Hindlimb muscle (tissue), 1 donor: ENCODE measurements at regions not wholly inside any gene's neighbourhood (a gene's known extent, or its start where the extent isn't known, plus 50 kb on each side); places are given as distances from the start of the nearest gene placed in this dataset.
"Not testable (repeated sequence)": the region's sequence is repeated elsewhere in the genome, so short reads cannot be mapped to it uniquely, and the experiment has no call there.

ENCODE experiments used
- DNase-seq: peaks from one replicate; pipeline ENCODE4 v3.0.0-alpha.2; 2013

- not testable (repeated sequence) for DNase-seq
Observed at GRCh38 chr2:35436893-35437292, 918.7 kb upstream of the CRIM1 start.

DNA sequence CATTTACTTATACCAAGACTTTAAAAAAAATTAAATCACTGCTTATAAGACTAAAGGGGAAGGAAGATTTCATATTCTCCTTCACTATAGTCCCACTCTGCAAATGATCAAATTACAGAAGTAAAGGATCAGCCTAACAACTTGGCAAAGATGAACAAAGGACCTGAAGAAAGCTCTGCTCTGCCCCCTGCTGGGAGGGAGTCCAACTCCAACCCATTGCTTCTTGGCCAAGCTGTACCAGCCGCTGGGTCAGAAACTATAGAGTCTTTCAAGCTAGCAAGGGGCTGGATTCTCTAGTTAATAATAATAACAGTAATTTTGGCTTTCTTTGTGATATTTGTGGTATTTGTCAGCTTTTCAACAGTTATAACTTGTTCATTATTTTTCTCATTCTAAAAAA is 927.0 kb upstream of the CRIM1 start:
- DNase-seq: no peak

DNA sequence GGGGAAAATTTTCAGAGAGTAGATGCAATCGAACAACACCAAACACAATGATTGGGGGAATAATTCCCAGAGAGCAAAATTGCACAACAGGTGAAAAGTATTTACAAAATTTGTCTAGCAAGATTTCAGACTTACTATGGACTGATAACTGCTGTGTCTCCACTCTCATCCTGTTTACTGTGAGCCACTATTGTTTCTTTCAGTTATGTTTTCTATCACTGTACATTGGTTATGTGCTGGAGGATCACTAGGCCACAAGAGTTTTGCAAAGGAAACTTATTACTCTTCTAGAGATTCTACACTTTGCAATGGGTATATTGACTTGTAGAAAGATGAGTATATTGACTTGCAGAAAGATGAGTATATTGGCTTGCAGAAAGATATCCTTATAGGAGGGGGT is 934.1 kb upstream of the CRIM1 start:
- no peak for DNase-seq

DNA sequence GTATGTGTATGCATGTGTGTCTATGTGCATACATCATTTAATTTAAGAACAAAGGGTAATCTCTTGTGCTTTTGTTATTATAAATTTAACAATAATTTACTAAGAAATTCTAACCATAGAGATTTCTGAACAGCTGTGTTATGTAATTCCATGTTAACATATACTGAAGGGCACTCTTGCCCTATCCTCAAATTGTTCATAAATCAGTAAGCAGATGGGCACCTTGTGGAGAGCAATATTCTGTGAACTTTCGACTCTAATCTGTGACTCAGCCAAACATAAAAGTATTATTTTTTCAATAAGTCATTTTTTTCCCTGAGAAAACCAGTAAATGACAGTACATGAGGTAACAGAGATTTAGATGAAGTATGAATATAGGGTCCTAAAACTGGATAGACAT is 938.3 kb upstream of the CRIM1 start:
- DNase-seq: no peak

GRCh38 chr2:35416391-35417140 is 939.0 kb upstream of the CRIM1 start:
- peak; percentile 14 for DNase-seq

DNA sequence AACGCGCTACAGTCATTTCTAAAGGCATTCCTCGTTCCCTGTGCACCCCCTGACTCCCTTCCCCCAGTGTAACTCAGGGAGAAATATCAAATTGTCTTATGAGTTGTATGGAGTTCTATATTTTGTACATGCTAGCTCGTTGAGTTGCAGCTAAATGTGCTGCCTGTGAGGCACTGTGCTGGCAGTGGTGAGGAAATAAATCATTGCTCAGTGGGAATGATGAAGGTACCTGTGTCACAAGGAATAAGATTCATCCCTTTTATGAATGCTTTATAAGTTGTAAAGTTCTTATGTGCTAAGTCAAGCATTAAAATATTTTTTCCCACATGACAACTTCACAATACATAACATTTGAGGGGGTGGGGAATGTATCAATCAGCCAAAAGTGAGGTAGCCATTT is 939.6 kb upstream of the CRIM1 start:
- DNase-seq: peak; percentile 5

DNA sequence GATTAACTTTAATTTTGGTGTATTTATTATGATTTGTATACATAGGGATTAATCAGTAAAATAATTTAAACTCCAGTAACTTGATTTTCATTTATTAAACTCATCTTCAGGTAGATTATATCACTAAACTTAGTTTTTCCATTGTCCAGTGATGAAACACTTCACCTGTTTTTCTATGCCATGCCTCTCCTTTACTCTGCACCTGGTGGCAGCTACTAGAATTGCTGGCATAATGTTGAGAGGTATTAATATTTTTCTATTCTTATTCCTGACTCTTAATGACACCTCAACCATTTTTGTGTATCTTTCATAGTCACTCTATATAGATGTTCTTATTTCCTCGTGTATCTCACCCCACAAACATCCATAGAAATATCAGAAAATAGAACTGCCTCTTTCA is 940.3 kb upstream of the CRIM1 start:
- DNase-seq: no peak

DNA sequence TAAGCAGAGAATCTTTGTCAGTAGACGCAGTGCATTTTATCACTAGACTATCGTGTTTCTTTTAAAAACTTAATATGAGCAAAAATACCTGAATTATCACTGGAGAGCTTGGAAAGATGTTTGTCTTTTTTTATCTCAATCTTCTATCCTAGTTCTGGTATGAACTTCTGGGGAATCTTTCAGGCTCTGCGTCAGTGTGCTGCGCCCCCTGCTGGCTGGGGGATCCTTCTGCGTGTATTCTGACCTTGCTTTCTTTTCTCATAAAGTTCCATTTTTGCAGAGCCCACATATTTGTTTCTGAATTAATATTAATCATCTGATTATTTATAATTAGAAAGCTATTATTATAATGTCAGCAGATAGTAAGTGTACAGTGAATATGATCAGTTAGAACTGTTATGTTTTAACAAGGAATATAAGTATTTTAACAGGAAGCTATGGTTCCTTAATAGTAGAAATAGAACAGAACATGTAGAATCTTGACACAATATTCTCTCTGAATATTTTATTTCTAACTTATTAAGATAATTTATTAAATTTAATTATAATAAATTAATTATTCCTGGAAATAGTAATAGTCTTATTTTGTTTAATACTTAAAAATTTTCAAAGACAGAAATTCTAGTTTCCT is 945.0 kb upstream of the CRIM1 start:
- peak; percentile 38 for DNase-seq

DNA sequence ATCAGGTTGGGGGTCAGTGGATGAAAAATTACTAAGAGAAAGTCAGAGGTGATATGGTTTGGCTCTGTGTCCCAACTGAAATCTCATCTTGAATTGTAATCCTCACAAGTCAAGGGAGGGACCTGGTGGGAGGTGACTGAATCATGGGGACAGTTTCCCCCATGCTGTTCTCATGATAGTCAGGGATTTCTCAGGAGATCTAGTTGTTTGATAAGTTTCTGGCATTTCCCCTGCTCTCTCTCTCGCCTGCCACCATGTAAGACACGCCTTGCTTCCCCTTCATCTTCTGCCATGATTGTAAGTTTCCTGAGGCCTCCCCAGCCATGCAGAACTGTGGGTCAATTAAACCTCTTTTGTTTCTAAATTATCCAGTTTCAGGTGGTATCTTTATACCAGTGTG is 945.8 kb upstream of the CRIM1 start:
- DNase-seq: no peak

GRCh38 chr2:35408320-35408719 is 947.3 kb upstream of the CRIM1 start:
- DNase-seq: no peak

GRCh38 chr2:35391736-35392442 is 963.7 kb upstream of the CRIM1 start:
- no peak for DNase-seq

- DNase-seq: peak; percentile 4
Observed at GRCh38 chr2:35378791-35379190, 976.8 kb upstream of the CRIM1 start.

DNA sequence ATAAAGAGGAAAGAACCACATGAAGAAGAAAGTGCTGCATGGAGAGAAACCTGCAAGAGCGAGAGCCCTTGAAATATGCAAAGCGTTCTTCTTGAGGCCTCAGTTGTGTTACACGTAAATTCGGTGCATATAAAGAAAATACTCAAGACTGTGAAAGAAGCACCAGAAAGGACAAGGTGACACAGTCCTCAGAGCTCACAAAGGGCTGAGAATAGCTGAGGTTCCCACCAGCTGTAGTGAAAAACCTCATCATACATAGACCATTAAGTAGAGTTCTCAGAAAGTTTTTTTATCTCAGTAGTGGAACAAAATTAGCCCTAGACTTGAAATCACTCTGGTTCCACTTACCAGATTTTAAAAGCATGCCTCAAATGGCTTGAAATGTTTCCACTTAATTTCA is 980.7 kb upstream of the CRIM1 start:
- no peak for DNase-seq

DNA sequence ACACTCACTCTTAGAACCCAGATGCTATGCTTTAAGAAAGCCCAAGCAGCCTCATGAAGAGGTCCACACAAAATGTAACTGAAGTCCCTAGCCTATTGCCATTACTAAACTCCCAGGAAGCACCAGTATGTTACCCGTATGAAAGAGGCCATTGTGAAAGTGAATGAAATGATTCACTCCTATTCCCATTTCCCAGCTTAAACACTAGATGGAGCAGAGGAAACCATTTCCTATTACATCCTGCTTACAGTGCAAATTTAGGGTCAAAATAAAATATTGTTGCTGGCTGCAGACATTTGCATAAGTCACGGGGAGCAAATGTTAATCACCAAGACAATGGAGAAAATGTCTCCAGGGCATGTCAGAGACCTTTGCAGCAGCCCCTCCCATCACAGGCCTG is 989.7 kb upstream of the CRIM1 start:
- DNase-seq: no peak

DNA sequence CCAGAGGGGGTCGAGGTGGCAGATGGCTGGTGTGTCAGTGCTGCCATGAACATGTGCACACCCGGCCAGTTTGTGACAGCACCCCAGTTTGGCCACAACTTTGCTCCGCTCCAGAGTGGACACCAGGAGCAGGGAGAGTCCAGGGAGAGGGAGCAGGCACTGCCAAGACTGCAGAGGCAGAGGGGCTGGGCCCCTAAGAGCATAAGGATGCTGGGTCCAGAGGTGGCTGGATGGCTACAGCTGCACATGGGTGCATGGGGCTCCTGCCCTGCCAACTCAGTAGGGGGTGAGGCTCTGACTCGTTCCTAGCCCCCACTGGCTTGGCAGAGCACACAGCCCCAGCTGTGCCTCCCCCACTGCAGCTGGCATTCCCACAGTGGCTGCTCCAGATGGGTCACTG is 999.2 kb upstream of the CRIM1 start:
- no peak for DNase-seq

GRCh38 chr2:35355056-35355455 is 1000.5 kb upstream of the CRIM1 start:
- DNase-seq: no peak

DNA sequence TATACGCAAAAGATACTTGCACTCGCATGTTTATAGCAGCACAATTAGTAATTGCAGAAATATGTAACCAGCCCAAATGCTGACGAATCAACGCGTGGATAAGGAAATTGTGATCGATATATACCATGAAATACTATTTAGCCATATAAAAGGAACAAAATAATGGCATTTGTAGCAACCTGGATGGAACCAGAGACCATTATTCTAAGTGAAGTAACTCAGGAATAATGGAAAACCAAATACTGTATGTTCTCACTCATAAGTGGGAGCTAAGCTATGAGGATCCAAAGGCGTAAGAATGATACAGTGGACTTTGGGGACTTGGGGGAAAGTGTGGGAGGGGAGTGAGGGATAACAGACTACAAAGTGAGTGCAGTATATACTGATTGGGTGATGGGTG is 1008.0 kb upstream of the CRIM1 start:
- no peak for DNase-seq

DNA sequence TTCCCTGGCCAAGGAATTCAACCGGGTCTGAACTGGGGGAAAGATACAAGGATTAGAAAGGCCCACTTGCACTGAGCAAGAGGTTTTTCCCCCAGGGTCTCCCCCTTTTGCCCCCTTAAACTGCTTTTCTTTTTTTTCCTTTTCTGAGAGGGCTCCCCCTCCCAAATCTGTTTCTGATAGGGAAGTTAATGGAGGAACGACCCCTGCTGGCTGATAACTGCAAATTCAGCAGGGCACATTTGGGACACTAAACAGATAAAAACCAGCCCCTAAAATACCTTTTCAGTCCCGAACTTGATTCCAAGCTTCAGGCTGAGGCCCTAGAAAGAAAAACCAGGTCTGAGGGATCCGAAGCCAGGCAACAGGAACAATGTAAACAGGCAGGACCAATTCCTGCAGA is 1012.4 kb upstream of the CRIM1 start:
- no peak for DNase-seq

DNA sequence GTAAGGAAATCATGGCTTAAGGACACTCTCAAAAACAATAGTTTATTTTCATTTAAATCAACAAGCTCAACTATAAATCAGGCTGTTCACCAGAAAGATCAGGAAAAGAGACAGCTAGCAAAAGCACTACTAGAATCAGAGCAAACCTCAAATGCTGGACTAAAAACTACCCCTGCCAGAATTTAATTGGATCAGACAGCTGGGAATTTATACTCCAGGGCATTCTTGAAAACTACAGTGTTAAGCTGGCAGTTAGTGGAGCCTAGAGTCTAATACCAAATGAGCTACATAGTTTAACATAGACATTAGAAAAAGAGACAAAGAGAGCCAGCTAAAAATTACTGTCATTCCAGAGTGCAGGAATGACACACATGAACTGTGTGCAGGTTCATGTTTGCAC is 1016.4 kb upstream of the CRIM1 start:
- DNase-seq: no peak

GRCh38 chr2:35337922-35338321 is 1017.7 kb upstream of the CRIM1 start:
- no peak for DNase-seq

- no peak for DNase-seq
Observed at GRCh38 chr2:35314049-35314448, 1041.5 kb upstream of the CRIM1 start.

DNA sequence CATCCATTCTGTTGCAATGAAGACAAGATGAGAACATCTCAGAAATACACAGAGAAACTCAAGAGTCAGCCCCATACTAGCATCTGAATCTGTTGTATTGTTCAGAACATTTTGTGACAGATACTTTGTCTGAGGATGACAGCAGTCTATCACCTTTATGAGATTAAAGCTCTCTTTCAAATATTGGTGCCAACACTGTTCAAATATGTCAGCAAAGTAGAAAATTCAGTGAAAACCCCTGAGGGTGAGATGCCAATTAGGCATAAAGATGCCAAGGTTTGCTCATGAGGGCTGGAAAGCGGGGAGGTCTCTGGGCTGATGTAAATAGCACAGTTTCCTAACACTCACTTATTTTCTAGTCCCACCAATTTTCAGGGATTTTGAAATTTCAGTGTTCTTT is 1054.2 kb upstream of the CRIM1 start:
- DNase-seq: no peak

DNA sequence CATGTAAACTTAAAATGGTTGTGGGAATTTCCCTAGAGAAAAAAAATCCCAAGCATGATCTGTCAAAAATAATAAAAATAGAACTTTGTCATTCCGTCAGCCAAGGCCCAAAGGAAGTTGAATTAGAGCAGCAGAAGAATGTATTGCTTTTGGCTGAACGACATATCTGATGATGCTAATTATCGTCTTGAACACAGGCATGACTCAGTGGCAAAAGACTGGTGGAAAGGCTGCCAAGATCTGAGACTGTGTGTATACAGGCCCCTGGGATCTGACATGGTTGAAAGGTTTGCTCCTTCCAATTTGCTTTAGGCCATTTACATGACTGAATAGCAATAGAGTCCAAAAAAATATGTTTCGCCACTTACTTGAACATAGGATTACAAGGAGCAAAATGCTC is 1057.1 kb upstream of the CRIM1 start:
- DNase-seq: peak; percentile 13

DNA sequence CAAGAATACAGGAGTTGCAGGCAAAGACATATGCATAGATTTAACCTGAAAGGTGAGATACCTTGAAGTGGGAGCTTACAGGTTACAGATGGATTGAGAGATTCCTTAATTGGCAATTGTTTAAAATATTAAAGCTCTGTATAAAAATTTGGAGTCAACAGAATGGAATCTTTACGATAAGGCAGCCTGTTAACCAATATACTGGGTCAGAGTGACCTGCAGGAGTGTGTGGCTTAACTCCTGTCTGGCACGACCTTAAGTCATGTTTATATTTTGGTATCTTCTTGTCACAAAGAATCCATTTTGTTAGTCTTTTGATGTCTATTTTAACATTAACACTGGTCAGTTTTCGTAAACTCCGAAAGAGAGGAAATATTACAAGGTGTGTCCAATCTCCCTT is 1058.2 kb upstream of the CRIM1 start:
- DNase-seq: no peak
